Activated CD4-positive, alpha-beta T cell treated with anti-CD3 and anti-CD28 coated beads, Interleukin-2, amount 50 U/mL, for 48 hours (primary cell): ENCODE measurements at regions not wholly inside any gene's neighbourhood (a gene's known extent, or its start where the extent isn't known, plus 50 kb on each side); places are given as distances from the start of the nearest gene placed in this dataset.

ENCODE experiments used
- DNase-seq, 2 experiments: peaks; one replicate each; pipeline ENCODE4 v3.0.0-alpha.2; 2020

GRCh38 chr13:79749566-79749965 is 268.6 kb downstream of the NDFIP2 start:
- DNase-seq = no peak

- no peak for DNase-seq
Observed at GRCh38 chr13:79745081-79745480, 264.1 kb downstream of the NDFIP2 start.

DNA sequence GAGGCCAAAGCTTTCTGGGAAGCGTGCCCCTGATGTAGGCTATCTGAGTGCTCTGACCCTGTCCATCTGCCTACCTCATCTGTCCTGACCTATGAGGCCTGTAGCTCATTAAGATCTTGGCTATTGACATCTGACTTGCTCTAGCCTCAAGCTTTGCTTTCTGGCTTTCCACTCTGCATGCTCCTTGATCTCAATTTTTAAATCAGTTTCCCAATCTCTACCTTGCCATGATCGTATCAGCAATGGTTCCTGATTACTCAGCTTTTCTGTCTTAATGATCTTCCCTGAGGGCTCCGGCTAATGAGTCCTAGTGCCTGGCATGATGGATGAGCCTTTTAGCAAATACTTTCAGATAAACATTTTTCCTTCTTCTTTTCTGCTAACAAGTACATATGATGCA is 262.0 kb downstream of the NDFIP2 start:
- DNase-seq = no peak

- DNase-seq = no peak
Observed at GRCh38 chr13:79740991-79741390, 260.0 kb downstream of the NDFIP2 start.

GRCh38 chr13:79736356-79736755 is 255.4 kb downstream of the NDFIP2 start:
- no peak for DNase-seq

- DNase-seq = no peak
Observed at GRCh38 chr13:79735228-79735627, 254.3 kb downstream of the NDFIP2 start.

DNA sequence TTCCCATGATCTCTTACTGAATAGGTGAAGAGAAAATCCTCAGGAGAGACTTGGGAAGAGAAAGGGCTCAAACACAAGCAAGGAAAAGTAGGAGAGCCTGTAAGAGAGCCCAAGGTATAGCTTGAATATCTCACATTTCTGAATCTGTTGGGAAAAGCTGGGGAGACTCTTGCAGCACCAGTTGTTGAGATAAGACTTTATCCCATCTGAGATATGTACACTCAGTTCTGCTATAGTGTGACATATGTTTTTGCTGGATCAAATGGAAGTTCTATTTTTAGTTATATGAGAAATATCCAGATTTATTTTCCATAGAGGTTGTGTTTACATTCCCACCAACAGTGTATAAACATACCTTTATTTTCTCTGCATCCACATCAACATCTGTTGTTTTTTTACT is 246.1 kb downstream of the NDFIP2 start:
- DNase-seq = no peak

GRCh38 chr13:79725841-79726240 is 244.9 kb downstream of the NDFIP2 start:
- no peak for DNase-seq

GRCh38 chr13:79724348-79725103 is 243.6 kb downstream of the NDFIP2 start:
- no peak for DNase-seq

- no peak for DNase-seq
Observed at GRCh38 chr13:79723519-79724024, 242.6 kb downstream of the NDFIP2 start.

- DNase-seq = no peak
Observed at GRCh38 chr13:79722885-79723445, 242.0 kb downstream of the NDFIP2 start.

GRCh38 chr13:79716191-79716590 is 235.2 kb downstream of the NDFIP2 start:
- DNase-seq = no peak

- no peak for DNase-seq
Observed at GRCh38 chr13:79711631-79712030, 230.7 kb downstream of the NDFIP2 start.

DNA sequence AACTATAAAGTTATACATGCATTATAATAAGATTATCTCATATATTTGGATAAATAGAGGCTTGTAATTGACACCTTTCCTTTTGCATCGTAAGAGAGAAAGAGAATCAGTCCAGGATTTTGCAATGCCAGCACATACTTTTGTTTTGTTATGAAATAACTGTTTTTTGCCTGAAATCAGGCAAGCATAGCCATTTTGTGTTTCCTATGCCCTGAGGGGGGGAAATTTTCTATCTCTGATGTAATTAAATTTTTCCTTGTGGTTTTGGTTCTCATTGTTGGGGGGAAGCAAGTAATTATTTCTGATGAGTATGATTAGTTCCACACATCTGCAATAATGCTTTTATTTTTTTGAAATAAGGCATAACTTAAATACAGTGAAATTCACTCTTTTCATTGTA is 229.4 kb downstream of the NDFIP2 start:
- DNase-seq = no peak

DNA sequence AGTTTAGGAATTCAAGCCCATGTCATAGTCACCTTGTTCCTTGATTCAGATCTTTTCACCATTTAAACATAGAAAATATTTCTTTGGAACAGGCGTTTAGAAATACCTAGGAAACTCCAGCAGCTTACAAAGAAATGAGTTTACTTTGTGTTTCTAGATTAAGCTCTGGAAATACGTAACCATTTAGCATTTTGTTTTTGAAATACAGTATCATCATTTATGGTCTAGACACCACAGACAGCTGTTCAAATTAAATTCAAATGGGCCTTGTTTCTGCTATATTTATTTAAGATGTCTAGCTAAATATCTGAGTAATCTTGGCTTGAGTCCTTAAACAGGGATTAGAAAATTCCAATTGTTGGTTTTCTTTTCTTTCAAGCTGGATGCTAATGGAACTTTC is 228.5 kb downstream of the NDFIP2 start:
- DNase-seq = no peak

GRCh38 chr13:79703772-79704171 is 222.8 kb downstream of the NDFIP2 start:
- DNase-seq = no peak

DNA sequence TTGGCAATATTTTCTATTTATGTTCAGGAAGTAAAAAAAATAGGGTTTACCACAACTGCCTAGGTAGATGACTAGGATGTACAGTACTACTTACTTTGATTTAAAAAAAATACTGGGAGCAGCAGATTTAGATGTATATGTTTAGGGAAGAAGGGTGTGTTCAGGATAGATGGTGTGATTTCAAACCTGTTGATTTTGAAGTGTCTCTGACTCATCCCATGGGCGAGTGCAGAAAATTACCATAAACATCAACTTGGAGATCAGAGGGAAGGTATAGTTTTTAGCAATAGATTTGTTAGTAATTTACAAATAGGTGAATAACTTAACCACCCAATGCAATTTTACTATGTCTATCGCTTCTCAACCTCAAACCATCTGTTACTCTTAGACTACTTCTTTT is 214.8 kb downstream of the NDFIP2 start:
- no peak for DNase-seq

- no peak for DNase-seq
Observed at GRCh38 chr13:79692846-79693245, 211.9 kb downstream of the NDFIP2 start.

DNA sequence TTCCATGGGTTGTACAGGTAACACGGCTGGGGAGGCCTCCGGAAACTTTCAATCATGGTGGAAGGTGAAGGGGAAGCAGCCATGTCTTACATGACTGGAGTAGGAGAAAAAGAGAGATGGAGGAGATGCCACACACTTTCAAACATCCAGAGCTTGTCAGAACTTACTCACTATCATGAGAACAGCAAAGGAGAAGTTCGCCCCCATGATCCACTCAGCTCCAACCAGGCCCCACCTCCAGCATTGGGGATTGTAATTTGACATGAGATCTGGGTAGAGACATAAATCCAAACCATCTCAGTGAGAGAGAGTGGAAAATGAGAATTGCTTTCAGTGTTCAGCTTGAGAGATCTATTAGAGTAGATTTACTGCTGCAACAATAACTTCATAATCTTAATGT is 210.9 kb downstream of the NDFIP2 start:
- no peak for DNase-seq

DNA sequence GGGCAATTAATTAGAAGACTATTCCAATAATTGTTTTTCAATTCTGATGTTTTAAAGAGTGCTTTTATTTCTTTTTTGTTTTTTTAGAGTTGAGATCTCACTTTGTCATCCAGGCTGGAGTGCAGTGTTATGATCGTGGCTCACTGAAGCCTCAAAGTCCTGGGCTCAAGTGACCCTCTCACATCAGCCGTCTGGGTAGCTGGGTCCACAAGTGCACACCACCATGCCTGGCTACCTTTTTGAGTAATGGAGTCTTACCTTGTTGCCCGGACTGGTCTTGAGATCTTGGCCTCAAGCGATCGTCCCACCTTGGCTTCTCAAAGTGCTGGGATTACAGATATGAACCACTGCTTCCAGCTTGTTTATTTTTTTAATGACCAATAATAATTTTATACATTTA is 207.8 kb downstream of the NDFIP2 start:
- no peak for DNase-seq

DNA sequence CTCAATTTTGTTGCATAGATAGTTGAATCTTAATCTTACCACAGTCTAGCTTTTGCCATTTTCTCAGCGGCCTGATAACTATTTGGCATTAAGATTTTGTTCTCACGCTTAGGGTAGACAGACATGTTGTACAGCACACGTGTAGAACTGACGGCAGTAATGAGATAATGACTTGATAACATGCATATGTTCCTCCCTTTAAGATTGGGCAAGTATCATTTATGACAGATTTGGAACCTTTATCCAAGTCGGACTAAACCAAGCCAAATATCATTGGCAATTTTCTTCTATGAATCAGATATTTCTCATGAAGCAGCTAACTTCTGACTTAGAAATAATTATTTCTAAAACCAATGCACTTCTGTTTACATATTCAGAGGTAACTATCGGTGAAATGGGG is 205.5 kb downstream of the NDFIP2 start:
- DNase-seq = no peak

GRCh38 chr13:79684371-79684770 is 203.4 kb downstream of the NDFIP2 start:
- DNase-seq = no peak

- no peak for DNase-seq
Observed at GRCh38 chr13:79682164-79682563, 201.2 kb downstream of the NDFIP2 start.

DNA sequence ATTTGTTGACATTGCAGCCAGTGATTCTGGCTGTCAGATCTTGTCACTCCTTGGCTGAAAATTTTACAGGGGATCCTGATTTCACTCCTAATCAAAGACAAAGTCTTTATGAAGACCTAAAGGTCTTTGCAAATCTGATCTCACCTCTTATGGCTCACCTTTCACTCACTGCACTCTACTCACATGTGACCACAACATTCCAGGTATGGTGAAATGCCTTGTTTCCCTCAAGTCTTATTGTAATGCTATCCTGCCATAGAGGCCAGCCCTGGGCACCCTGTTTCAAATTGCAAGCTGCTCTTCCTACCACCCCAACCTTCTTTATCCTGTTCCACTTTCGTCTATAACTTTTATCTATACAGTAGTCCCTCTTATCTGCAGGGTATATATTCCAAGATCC is 200.1 kb downstream of the NDFIP2 start:
- DNase-seq = no peak

DNA sequence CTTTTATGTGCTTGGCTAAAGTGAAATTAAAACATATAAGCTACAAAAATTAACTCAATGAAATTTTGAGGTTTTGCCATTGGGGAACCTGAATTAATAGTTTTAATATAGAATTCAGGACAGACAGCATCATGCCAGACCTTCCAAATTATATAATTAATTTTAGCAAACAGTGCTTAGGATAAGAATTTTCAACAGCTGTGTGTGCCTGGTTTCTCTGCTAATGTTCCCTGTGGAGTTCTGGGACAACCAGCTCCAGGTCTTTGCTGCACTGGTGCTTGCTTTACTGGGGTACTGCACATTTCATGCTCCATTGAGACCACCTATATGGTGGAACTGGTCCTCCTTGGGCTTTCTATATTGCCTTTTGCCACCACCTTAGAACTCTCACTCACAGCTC is 199.5 kb downstream of the NDFIP2 start:
- DNase-seq = no peak
